Liver (tissue), 7 donors: ENCODE measurements at regions not wholly inside any gene's neighbourhood (a gene's known extent, or its start where the extent isn't known, plus 50 kb on each side); places are given as distances from the start of the nearest gene placed in this dataset.
"Not testable (repeated sequence)": the region's sequence is repeated elsewhere in the genome, so short reads cannot be mapped to it uniquely, and the experiment has no call there.

Experiments used
- DNase-seq: peaks from one replicate; pipeline ENCODE4 v3.0.0-alpha.2; 2017; ENCODE audit warnings: low spot score
- H3K27ac ChIP-seq, 2 donors: one replicate each; pipeline ENCODE4 v1.7.0; 2013; ENCODE audit warnings: inconsistent platforms in 2 of 2, low read length in 2 of 2, control low read depth in 1 of 2, low read depth in 1 of 2, mild to moderate bottlenecking in 1 of 2
- H3K27me3 ChIP-seq, 4 donors: one replicate each; pipeline versions ENCODE4 v1.6.1 to v1.7.0; 2013; ENCODE audit warnings: low read length in 3 of 4, inconsistent platforms in 1 of 4, mild to moderate bottlenecking in 1 of 4, moderate library complexity in 1 of 4; ENCODE audit not compliant: control insufficient read depth in 4 of 4, insufficient read depth in 4 of 4
- H3K36me3 ChIP-seq, 4 donors: one replicate each; pipeline versions ENCODE4 v1.6.1 to v1.7.0; 2013; ENCODE audit warnings: low read length in 3 of 4, mild to moderate bottlenecking in 3 of 4, low read depth in 1 of 4, moderate library complexity in 1 of 4; ENCODE audit not compliant: control insufficient read depth in 4 of 4, insufficient read depth in 3 of 4
- H3K4me1 ChIP-seq, 4 donors: one replicate each; pipeline versions ENCODE4 v1.6.1 to v1.7.0; 2013; ENCODE audit warnings: low read length in 3 of 4, mild to moderate bottlenecking in 3 of 4, moderate library complexity in 1 of 4; ENCODE audit not compliant: control insufficient read depth in 4 of 4, insufficient read depth in 4 of 4
- H3K4me3 ChIP-seq, 3 donors: one replicate each; pipeline versions ENCODE4 v1.6.1 to v1.7.0; 2013; ENCODE audit warnings: low read length in 3 of 3, control low read depth in 1 of 3, low read depth in 1 of 3, mild to moderate bottlenecking in 1 of 3
- H3K9ac ChIP-seq, 2 donors: one replicate each; pipeline ENCODE4 v1.7.0; 2013; ENCODE audit warnings: low read length in 2 of 2, mild to moderate bottlenecking in 2 of 2, moderate library complexity in 2 of 2, control low read depth in 1 of 2, low read depth in 1 of 2
- H3K9me3 ChIP-seq, 4 donors: one replicate each; pipeline versions ENCODE4 v1.6.1 to v1.7.0; 2013; ENCODE audit warnings: low read length in 3 of 4; ENCODE audit not compliant: control insufficient read depth in 4 of 4
- EGR1 ChIP-seq, 2 donors: IDR thresholded peaks; 2 replicates each; pipeline ENCODE4 v1.6.1; 2016 to 2018; ENCODE audit warnings: antibody characterized with exemption in 2 of 2, low read depth in 2 of 2
- FOXA1 ChIP-seq: IDR thresholded peaks from 2 replicates; pipeline ENCODE4 v1.6.1; 2016; ENCODE audit warnings: antibody characterized with exemption
- FOXA2 ChIP-seq: IDR thresholded peaks from 2 replicates; pipeline ENCODE4 v1.6.1; 2016; ENCODE audit warnings: antibody characterized with exemption
- GABPA ChIP-seq, 2 donors: IDR thresholded peaks in 1 of 2; conservative IDR thresholded peaks in 1 of 2; 2 replicates each; pipeline ENCODE4 v1.6.1; 2016; ENCODE audit warnings: antibody characterized with exemption in 2 of 2, mild to moderate bottlenecking in 1 of 2, moderate library complexity in 1 of 2
- HNF4G ChIP-seq: IDR thresholded peaks from 2 replicates; pipeline ENCODE4 v1.6.1; 2016; ENCODE audit warnings: antibody characterized with exemption
- RXRA ChIP-seq, 2 donors: IDR thresholded peaks; 2 replicates each; pipeline ENCODE4 v1.6.1; 2017 to 2018; ENCODE audit warnings: antibody characterized with exemption in 2 of 2, mild to moderate bottlenecking in 1 of 2
- TAF1 ChIP-seq: conservative IDR thresholded peaks from 2 replicates; pipeline ENCODE4 v1.6.1; 2016; ENCODE audit warnings: antibody characterized with exemption, mild to moderate bottlenecking
- WGBS: extraction: QIAGEN DNeasy Blood & Tissue Kit; methylation state at CpG from one replicate; pipeline ENCODE4 v1.1.7; 2013; 5-methylcytosine and 5-hydroxymethylcytosine counted together
- TF ChIP-seq, protein P1 (sequence below): IDR thresholded peaks from 2 replicates; pipeline ENCODE4 v1.6.1; 2016; ENCODE audit warnings: antibody characterized with exemption
- TF ChIP-seq, protein P2 (sequence below): IDR thresholded peaks from 2 replicates; pipeline ENCODE4 v1.6.1; 2016; ENCODE audit warnings: antibody characterized with exemption
- TF ChIP-seq, protein P3 (sequence below): IDR thresholded peaks from 2 replicates; pipeline ENCODE4 v1.6.1; 2016; ENCODE audit warnings: antibody characterized with exemption, mild to moderate bottlenecking
- donor health status: healthy.
- donor health status: healthy.
- donor health status: healthy.
- donor health status: healthy.

DNA sequence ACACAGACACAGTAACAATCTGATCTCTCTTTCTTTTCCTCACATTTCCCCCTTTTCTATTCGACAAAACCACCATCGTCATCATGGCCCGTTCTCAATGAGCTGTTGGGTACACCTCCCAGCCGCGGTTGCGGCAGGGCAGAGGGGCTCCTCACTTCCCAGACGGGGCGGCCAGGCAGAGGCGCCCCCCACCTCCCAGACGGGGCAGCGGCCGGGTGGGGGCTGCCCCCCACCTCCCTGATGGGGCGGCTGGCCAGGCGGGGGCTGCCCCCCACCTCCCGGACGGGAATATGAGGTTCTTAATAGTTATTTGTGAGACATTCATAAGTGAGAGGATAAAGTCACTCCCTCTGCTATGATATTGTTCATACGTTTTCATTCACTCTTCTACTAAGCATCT, 229.7 kb downstream of the CD109 start:
- not testable (repeated sequence) for H3K36me3 ChIP-seq, H3K27me3 ChIP-seq, H3K9ac ChIP-seq, H3K4me1 ChIP-seq, H3K27ac ChIP-seq, H3K4me3 ChIP-seq, DNase-seq
- 90% methylated on average over 17 of the region's 17 CpGs for WGBS
- H3K9me3 ChIP-seq = peaks cover 0 to 11% (median 2%) of the 10 kb centered on the region in 4 donors

DNA sequence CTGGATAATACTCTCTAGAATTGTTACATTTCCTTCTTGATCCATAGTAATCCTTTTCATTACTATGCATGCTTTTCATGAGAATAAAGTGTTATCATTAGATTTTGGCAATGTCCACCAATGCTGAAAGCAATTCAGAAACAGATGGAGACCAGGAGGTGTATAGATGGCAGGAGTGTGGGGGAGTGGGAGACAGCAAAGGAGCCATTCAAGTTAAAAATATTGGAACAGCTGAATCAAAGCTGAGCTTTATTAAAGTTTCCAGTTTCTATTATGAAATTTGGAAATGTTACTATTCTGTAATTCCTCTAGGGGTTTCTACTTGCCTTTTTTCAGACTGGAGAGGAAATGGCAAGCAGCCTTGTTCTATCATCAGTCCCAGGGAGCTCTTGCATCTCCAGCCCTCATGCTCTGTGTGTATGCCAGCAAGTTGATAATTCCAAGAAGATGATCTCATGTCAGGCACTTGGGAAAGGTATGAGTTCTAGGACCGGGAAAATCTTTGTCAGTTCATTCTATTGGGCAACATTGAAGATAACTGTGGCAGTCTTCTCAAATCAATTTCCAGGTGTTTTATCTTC, 228.0 kb downstream of the CD109 start:
- no peak for TF ChIP-seq HNF4G
- TF ChIP-seq, protein P1, sequence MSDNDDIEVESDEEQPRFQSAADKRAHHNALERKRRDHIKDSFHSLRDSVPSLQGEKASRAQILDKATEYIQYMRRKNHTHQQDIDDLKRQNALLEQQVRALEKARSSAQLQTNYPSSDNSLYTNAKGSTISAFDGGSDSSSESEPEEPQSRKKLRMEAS = no peak
- TF ChIP-seq, protein P2, sequence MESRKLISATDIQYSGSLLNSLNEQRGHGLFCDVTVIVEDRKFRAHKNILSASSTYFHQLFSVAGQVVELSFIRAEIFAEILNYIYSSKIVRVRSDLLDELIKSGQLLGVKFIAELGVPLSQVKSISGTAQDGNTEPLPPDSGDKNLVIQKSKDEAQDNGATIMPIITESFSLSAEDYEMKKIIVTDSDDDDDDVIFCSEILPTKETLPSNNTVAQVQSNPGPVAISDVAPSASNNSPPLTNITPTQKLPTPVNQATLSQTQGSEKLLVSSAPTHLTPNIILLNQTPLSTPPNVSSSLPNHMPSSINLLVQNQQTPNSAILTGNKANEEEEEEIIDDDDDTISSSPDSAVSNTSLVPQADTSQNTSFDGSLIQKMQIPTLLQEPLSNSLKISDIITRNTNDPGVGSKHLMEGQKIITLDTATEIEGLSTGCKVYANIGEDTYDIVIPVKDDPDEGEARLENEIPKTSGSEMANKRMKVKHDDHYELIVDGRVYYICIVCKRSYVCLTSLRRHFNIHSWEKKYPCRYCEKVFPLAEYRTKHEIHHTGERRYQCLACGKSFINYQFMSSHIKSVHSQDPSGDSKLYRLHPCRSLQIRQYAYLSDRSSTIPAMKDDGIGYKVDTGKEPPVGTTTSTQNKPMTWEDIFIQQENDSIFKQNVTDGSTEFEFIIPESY = no peak
- TF ChIP-seq, protein P3, sequence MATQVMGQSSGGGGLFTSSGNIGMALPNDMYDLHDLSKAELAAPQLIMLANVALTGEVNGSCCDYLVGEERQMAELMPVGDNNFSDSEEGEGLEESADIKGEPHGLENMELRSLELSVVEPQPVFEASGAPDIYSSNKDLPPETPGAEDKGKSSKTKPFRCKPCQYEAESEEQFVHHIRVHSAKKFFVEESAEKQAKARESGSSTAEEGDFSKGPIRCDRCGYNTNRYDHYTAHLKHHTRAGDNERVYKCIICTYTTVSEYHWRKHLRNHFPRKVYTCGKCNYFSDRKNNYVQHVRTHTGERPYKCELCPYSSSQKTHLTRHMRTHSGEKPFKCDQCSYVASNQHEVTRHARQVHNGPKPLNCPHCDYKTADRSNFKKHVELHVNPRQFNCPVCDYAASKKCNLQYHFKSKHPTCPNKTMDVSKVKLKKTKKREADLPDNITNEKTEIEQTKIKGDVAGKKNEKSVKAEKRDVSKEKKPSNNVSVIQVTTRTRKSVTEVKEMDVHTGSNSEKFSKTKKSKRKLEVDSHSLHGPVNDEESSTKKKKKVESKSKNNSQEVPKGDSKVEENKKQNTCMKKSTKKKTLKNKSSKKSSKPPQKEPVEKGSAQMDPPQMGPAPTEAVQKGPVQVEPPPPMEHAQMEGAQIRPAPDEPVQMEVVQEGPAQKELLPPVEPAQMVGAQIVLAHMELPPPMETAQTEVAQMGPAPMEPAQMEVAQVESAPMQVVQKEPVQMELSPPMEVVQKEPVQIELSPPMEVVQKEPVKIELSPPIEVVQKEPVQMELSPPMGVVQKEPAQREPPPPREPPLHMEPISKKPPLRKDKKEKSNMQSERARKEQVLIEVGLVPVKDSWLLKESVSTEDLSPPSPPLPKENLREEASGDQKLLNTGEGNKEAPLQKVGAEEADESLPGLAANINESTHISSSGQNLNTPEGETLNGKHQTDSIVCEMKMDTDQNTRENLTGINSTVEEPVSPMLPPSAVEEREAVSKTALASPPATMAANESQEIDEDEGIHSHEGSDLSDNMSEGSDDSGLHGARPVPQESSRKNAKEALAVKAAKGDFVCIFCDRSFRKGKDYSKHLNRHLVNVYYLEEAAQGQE = no peak
- TF ChIP-seq TAF1 = no peak
- TF ChIP-seq FOXA1 = no peak
- no peak for TF ChIP-seq EGR1 (IDR thresholded peaks at IDR 0.05; ENCODE audit: low read depth in 2 of 2)
- no peak for TF ChIP-seq RXRA (IDR thresholded peaks at IDR 0.05)
- no peak for TF ChIP-seq FOXA2
- no peaks in the 10 kb centered on the region for H3K36me3 ChIP-seq
- WGBS = 84% methylated on average over 1 of the region's 1 CpG
- no peaks in the 10 kb centered on the region for H3K27me3 ChIP-seq
- H3K9me3 ChIP-seq = peaks cover 0 to 6% (median 1%) of the 10 kb centered on the region in 4 donors
- no peak for DNase-seq
- no peak overlapping the region for H3K4me3 ChIP-seq
- H3K27ac ChIP-seq = no peak overlapping the region
- H3K4me1 ChIP-seq = no peaks in the 10 kb centered on the region
- no peak overlapping the region for H3K9ac ChIP-seq

DNA sequence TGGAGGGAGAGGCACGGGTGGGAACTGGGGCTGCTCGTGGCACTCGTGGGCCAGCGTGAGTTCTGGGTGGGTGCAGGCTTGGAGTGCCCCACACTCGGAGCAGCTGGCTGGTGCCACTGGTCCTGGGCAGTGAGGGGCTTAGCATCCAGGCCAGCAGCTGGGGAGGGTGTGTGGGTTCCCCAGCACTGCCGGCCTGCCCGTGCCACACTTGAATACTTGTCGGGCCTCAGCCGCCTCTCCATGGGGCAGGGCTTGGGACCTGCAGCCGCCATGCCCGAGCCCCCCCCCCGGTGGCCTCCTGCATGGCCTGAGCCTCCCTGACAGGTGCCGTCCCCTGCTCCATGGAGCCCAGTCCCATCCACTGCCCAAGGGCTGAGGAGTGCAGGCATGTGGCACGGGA, 207.2 kb downstream of the CD109 start:
- no peak for TF ChIP-seq GABPA (IDR thresholded peaks at IDR 0.05 in 1 of 2, conservative IDR thresholded peaks at IDR 0.05 in 1 of 2)
- TF ChIP-seq, protein P2 = no peak
- Histone ChIP-seq H3K27me3 (peaks cover 0 to 5% (median 0%) of the 10 kb centered on the region in 4 donors), H3K4me3 (no peak overlapping the region), H3K9ac (no peak overlapping the region), H3K9me3 (peaks cover 0 to 10% (median 2%) of the 10 kb centered on the region in 4 donors), H3K36me3 (no peaks in the 10 kb centered on the region), H3K4me1 (no peaks in the 10 kb centered on the region), H3K27ac (no peak overlapping the region)
- DNase-seq = no peak
- 87% methylated on average over 14 of the region's 14 CpGs for WGBS
